GM18508 (cell line): ENCODE measurements at regions not wholly inside any gene's neighbourhood (a gene's known extent, or its start where the extent isn't known, plus 50 kb on each side); places are given as distances from the start of the nearest gene placed in this dataset.

ENCODE experiments used
- ATAC-seq: cut with Tn5 transposase; IDR thresholded peaks from one replicate; pipeline ENCODE4 v1.9.1; 2021; ENCODE audit warnings: moderate number of reproducible peaks; ENCODE audit not compliant: insufficient read depth, unreplicated experiment

DNA sequence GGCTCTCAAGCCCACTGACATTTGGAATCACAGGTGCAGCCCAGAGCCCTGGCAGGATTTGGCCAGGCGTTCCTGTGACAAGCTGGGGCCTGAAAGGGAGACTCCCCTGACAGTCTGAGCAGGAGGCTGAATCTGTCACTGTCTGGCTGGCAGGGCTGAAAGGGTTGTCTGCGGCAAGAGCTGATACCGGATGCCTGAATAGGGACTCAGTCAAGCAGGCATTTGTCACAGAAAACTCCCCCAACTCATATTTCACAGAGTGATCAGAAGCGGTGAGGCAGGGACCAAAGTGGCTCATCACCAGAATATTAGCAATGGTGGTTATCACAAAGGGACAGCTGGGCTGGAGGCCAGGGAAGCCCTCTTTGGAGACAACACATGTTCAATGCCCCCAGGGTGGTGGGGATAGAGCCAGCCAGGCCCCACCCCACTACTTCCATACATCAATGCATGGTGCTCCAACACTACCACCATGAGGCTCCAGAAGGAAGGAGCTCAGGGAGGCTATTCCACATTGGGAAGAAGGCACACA lies 295.5 kb downstream of the DTWD2 start:
- no peak for ATAC-seq

- no peak for ATAC-seq
Measured at GRCh38 chr5:118687661-118688621, 300.4 kb downstream of the DTWD2 start.

DNA sequence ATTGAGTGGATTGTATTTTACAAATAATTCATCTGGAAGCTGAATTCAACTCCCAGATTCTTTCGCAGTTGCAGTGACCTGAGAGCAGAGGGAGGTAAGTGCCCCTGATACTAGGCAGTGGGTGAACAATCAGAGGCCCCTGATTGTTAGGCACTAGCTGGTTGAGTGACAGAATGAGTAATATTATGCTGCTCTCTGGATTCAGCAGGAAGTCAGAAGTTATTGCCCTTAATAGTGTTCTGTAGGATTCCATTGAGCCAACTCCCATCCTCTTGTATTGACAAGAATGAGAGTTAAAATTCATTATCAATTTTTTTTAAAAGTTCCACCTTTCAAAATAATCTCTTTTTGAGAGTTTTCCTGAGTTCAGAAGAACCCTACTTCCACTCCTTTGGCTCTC lies 301.2 kb downstream of the DTWD2 start:
- ATAC-seq = no peak

GRCh38 chr5:118681655-118682054 lies 306.7 kb downstream of the DTWD2 start:
- no peak for ATAC-seq

DNA sequence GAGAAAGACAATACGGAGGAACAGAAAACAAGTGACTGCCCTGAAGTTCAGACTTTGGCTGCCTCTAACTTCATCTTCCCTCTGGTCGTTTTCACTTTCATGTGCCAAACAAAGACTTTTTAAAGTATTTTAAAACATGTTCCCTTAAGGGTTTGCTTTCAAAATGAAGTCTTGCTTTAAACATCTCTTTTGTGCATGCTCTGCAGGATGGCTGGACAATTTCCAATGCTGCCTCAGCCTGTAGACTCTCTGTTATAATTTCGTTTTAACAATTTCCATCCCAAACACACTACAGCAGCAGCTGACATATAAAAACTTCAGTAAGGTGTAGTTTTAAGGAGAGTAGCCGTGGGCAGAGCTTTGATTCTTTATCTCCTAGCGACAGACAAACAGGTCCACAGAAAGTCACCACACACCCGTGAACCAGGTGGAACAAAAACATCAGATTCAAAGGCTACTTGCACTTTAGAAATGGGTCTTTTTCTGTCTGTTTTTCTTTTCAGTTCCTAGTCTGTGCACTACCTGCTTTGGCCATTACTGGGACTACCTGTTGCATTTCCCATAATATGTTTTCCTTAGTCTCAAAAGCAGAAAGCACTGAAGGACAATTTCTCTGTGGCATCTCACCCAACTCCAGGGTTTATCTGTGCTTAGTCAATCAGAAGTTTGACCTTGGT lies 308.9 kb downstream of the DTWD2 start:
- ATAC-seq = no peak

- ATAC-seq = no peak
Measured at GRCh38 chr5:118678746-118679145, 309.6 kb downstream of the DTWD2 start.

- no peak for ATAC-seq
Measured at GRCh38 chr5:118675247-118675646, 313.1 kb downstream of the DTWD2 start.

GRCh38 chr5:118657576-118657975 lies 330.8 kb downstream of the DTWD2 start:
- no peak for ATAC-seq

DNA sequence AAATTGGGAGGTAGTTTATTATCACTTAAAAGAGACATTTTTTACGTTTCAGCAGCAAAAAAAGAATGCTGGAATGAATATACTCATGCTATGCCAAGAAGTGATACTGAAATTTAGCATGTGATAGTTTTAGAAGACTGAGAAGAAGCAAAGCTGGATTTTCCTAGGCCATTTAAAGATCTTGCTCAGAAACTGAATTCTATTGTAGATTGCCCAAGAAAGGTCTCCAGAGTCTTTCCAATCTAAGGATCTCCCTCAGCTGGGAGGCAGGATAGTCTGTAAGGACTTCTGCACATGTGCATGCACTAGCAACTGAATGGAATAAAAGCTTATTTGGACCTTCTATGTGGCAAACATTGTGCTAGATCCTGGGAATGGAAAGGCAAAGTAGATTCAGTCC lies 334.5 kb downstream of the DTWD2 start:
- ATAC-seq = no peak

DNA sequence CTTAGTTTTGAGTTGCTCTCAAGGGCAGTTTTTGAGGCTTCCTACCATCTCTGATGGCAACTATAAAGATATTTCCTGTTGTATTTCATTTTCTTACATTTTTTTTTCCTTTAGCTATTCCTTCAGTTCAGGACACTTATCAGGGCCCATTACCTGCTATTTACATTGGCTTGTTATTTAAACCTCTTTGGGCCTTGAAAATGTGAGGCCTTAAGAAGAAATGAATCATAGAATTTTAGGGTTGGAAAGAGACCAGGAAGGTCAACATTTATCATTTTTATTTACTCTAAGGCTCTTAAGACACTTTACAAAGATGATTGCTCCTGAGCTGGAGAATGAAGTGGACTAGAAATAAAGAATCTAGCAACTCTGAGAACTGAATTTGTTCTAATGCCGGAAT lies 335.2 kb downstream of the DTWD2 start:
- no peak for ATAC-seq

- no peak for ATAC-seq
Measured at GRCh38 chr5:118651002-118651401, 337.3 kb downstream of the DTWD2 start.

GRCh38 chr5:118647587-118647986 lies 340.8 kb downstream of the DTWD2 start:
- ATAC-seq = no peak

GRCh38 chr5:118646917-118647316 lies 341.4 kb downstream of the DTWD2 start:
- no peak for ATAC-seq

DNA sequence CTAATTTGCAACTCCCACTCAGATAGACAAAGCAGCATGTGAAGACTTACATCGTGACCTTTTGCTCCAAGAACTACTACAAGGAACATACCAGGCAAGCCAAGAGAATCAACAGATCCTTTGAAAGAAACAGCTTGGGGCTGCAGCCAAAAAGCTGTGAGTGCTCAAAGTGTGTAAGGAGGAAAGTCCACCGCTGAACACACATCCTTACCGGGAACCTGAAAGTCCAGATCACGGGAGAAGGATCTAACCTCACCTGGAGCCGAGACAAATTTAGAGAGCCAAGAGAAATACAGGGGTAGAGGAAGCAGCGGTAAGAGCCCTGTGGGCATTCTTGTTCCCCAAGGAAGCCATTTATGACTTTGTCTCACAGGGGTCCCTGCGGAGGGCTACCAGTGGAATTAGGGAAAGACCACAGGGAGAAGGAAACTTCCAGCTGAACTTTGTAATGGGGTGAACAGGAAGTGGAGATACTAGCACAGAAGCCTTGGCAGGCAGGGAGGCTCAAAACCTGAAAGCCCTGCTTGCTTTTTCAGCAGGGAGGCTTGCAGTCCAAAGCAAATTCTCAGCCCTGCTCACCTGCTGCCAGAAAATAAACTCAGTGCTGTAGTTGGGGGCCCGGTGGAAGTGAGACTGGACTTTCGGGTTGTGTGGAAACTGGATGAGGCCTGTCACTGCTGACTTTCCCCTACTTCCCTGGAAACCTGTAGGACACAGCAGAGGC lies 350.2 kb downstream of the DTWD2 start:
- no peak for ATAC-seq

DNA sequence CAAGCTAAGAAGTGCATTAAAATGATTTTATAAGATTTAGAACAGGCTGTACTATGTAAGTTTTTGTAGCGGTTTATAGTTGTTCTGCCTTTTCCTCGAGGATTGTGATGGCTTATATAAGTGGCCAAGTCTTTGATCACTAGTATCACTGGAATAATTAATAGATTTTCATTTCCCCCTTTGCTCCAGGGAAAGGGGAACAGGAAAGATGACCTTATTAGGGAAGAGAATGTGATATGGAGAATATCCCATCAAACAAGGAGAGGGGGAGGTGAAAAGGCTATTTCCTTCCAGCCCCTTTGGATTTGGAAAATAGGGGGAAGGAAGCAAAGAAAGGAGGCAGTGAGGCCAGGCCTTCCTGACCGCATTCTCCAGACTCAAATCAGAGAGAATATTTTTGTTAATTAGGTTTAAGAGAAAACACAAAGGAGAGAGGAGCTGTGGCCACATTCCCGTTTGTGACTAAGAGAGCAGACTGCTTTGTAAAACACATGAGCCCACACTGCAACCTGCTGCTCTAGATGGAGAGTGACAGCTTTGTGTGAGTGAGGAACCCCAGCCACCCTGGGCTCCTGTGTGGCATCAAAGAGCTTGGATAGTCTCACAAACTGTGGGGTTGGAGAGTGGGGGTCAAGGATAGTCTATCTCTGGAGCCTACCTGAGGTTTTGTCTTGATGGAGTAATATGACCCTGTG lies 359.5 kb downstream of the DTWD2 start:
- ATAC-seq = no peak

- no peak for ATAC-seq
Measured at GRCh38 chr5:118620233-118620632, 368.1 kb downstream of the DTWD2 start.

- ATAC-seq = no peak
Measured at GRCh38 chr5:118619823-118620222, 368.5 kb downstream of the DTWD2 start.

- ATAC-seq = peak; percentile 81
Measured at GRCh38 chr5:118616281-118616680, 372.1 kb downstream of the DTWD2 start.

- ATAC-seq = no peak
Measured at GRCh38 chr5:118614731-118615456, 373.5 kb downstream of the DTWD2 start.
